CD4-positive, alpha-beta T cell (primary cell): ENCODE measurements at regions not wholly inside any gene's neighbourhood (a gene's known extent, or its start where the extent isn't known, plus 50 kb on each side); places are given as distances from the start of the nearest gene placed in this dataset.

Source experiments
- ATAC-seq: fragments of 200-7000 bp; cut with Tn5 transposase; one replicate; pipeline ENCODE4 v1.10.0; 2022; ENCODE audit warnings: mild to moderate bottlenecking; ENCODE audit not compliant: poor library complexity
- CTCF ChIA-PET: fragments of 350-600 bp; sonication (Branson Sonifier 250); formaldehyde crosslinking; loops from one replicate; lab custom pipeline; 2021; ENCODE audit warnings: antibody characterized with exemption, inconsistent platforms; lab: Charles Lee
- POLR2A ChIA-PET: fragments of 350-600 bp; sonication (Branson Sonifier 250); formaldehyde crosslinking; loops from one replicate; lab custom pipeline; 2021; ENCODE audit warnings: antibody characterized with exemption, inconsistent platforms; lab: Charles Lee
- DNase-seq, 14 experiments: peaks; one replicate each; pipeline ENCODE4 v3.0.0-alpha.2; 2013 to 2020; ENCODE audit warnings: mixed read lengths in 2 of 14
- H3K27ac ChIP-seq, 2 donors: one replicate each; pipeline versions ENCODE4 v1.5.1 to v1.7.0; 2013; ENCODE audit warnings: low read length in 2 of 2, low read depth in 1 of 2, mild to moderate bottlenecking in 1 of 2
- H3K27me3 ChIP-seq, 2 experiments: 1 replicate in 1 of 2; 2 replicates in 1 of 2; pipeline versions ENCODE4 v1.6.1 to v1.7.0; 2013; ENCODE audit warnings: low read length in 2 of 2, control low read depth in 1 of 2, mild to moderate bottlenecking in 1 of 2, moderate library complexity in 1 of 2; ENCODE audit not compliant: insufficient read depth in 2 of 2, control insufficient read depth in 1 of 2
- H3K36me3 ChIP-seq: one replicate; pipeline ENCODE4 v1.6.1; 2013; ENCODE audit warnings: low read length, control low read depth; ENCODE audit not compliant: insufficient read depth
- H3K4me1 ChIP-seq: one replicate; pipeline ENCODE4 v1.6.1; 2013; ENCODE audit warnings: low read length, control low read depth; ENCODE audit not compliant: insufficient read depth
- H3K4me3 ChIP-seq: one replicate; pipeline ENCODE4 v1.5.1; 2013; ENCODE audit warnings: mild to moderate bottlenecking, low read length, moderate library complexity
- H3K9me3 ChIP-seq, 2 experiments: 1 replicate in 1 of 2; 2 replicates in 1 of 2; pipeline versions ENCODE4 v1.6.1 to v1.7.0; 2013; ENCODE audit warnings: low read length in 2 of 2, mild to moderate bottlenecking in 2 of 2, control low read depth in 1 of 2, moderate library complexity in 1 of 2; ENCODE audit not compliant: control insufficient read depth in 1 of 2, insufficient read depth in 1 of 2
- H3K27ac Mint-ChIP-seq: one replicate; pipeline ENCODE4 v1.8.0; 2020; ENCODE audit warnings: mixed read lengths
- H3K27me3 Mint-ChIP-seq: one replicate; pipeline ENCODE4 v1.8.0; 2021; ENCODE audit warnings: mixed read lengths
- H3K36me3 Mint-ChIP-seq: one replicate; pipeline ENCODE4 v1.8.0; 2021; ENCODE audit warnings: low read depth, mixed read lengths
- H3K4me1 Mint-ChIP-seq: one replicate; pipeline ENCODE4 v1.8.0; 2021; ENCODE audit warnings: low read depth, mixed read lengths
- H3K4me3 Mint-ChIP-seq: one replicate; pipeline ENCODE4 v1.8.0; 2020; ENCODE audit warnings: mild to moderate bottlenecking, mixed read lengths
- H3K9me3 Mint-ChIP-seq: one replicate; pipeline ENCODE4 v1.8.0; 2020; ENCODE audit warnings: mixed read lengths
- CTCF ChIP-seq: fragments of 200-600 bp; IDR thresholded peaks from one replicate; pipeline ENCODE4 v1.8.0; 2022; ENCODE audit warnings: antibody characterized with exemption, mild to moderate bottlenecking
- intact Hi-C, 2 experiments: fragments of 100-400 bp; cut with DNase I in 1 of 2; cut with micrococcal nuclease in 1 of 2; formaldehyde crosslinking; loops; one replicate each; pipeline versions ENCODE4 v1.15.1 to v1.9.0; 2023 to 2025; cut with DNase I, micrococcal nuclease

GRCh38 chr11:41519696-41520095 lies 60.2 kb upstream of the LRRC4C start:
- H3K27ac ChIP-seq, result no peak overlapping the region
- ChIA-PET CTCF (no interaction called here), POLR2A (no interaction called here)
- ATAC-seq, result no peak
- no peak overlapping the region for H3K4me3 ChIP-seq
- intact Hi-C loops, result no loop called here
- H3K9me3 Mint-ChIP-seq, result peaks cover 9% of the 10 kb centered on the region
- H3K27me3 Mint-ChIP-seq, result no peaks in the 10 kb centered on the region
- no peak overlapping the region for H3K27ac Mint-ChIP-seq
- H3K36me3 ChIP-seq, result no peaks in the 10 kb centered on the region
- H3K9me3 ChIP-seq, result peaks cover 0 to 5% of the 10 kb centered on the region in 2 experiments
- no peaks in the 10 kb centered on the region for H3K4me1 Mint-ChIP-seq
- no peak for TF ChIP-seq CTCF
- H3K27me3 ChIP-seq, result no peaks in the 10 kb centered on the region
- no peak for DNase-seq
- H3K4me3 Mint-ChIP-seq, result no peak overlapping the region
- H3K4me1 ChIP-seq, result no peaks in the 10 kb centered on the region
- H3K36me3 Mint-ChIP-seq, result no peaks in the 10 kb centered on the region

GRCh38 chr11:41522391-41522790 lies 62.9 kb upstream of the LRRC4C start:
- no peak for ATAC-seq
- intact Hi-C loops, result no loop called here
- no peak for DNase-seq
- H3K9me3 ChIP-seq, result peaks cover 0 to 5% of the 10 kb centered on the region in 2 experiments
- H3K27ac Mint-ChIP-seq, result no peak overlapping the region
- H3K36me3 ChIP-seq, result no peaks in the 10 kb centered on the region
- H3K4me3 ChIP-seq, result no peak overlapping the region
- no peak overlapping the region for H3K4me3 Mint-ChIP-seq
- no peaks in the 10 kb centered on the region for H3K27me3 ChIP-seq
- H3K9me3 Mint-ChIP-seq, result peaks cover 8% of the 10 kb centered on the region
- H3K27me3 Mint-ChIP-seq, result no peaks in the 10 kb centered on the region
- H3K36me3 Mint-ChIP-seq, result no peaks in the 10 kb centered on the region
- H3K27ac ChIP-seq, result no peak overlapping the region
- CTCF ChIA-PET, result no interaction called here
- POLR2A ChIA-PET, result no interaction called here
- H3K4me1 ChIP-seq, result no peaks in the 10 kb centered on the region
- H3K4me1 Mint-ChIP-seq, result no peaks in the 10 kb centered on the region
- TF ChIP-seq CTCF, result no peak

- Histone ChIP-seq H3K4me1 (no peaks in the 10 kb centered on the region), H3K9me3 (peaks cover 0 to 5% of the 10 kb centered on the region in 2 experiments), H3K36me3 (no peaks in the 10 kb centered on the region), H3K4me3 (no peak overlapping the region), H3K27me3 (no peaks in the 10 kb centered on the region), H3K27ac (no peak overlapping the region)
- no peak for DNase-seq
- CTCF ChIA-PET, result no interaction called here
- Mint-ChIP-seq H3K27ac (no peak overlapping the region), H3K9me3 (peaks cover 8% of the 10 kb centered on the region), H3K36me3 (no peaks in the 10 kb centered on the region), H3K27me3 (no peaks in the 10 kb centered on the region), H3K4me3 (no peak overlapping the region), H3K4me1 (no peaks in the 10 kb centered on the region)
- POLR2A ChIA-PET, result no interaction called here
- TF ChIP-seq CTCF, result no peak
- no peak for ATAC-seq
- intact Hi-C loops, result no loop called here
Observed at GRCh38 chr11:41522899-41523672, 63.6 kb upstream of the LRRC4C start.
